ENCODE measurements at regions not wholly inside any gene's neighbourhood (a gene's known extent, or its start where the extent isn't known, plus 50 kb on each side); places are given as distances from the start of the nearest gene placed in this dataset.

- no peak for DNase-seq (ENCODE audit: low read depth in 2 of 2)
Measured at GRCh38 chrX:9195199-9195880, 161.4 kb upstream of the FAM9B start.

GRCh38 chrX:9196961-9197640 lies 163.2 kb upstream of the FAM9B start:
- DNase-seq (ENCODE audit: low read depth in 2 of 2): no peak

GRCh38 chrX:9204560-9204959 lies 170.6 kb upstream of the FAM9B start:
- DNase-seq (ENCODE audit: low read depth in 2 of 2): no peak

- DNase-seq (ENCODE audit: low read depth in 2 of 2): no peak
Measured at GRCh38 chrX:9205599-9206223, 171.8 kb upstream of the FAM9B start.

GRCh38 chrX:9207142-9207541 lies 173.2 kb upstream of the FAM9B start:
- DNase-seq (ENCODE audit: low read depth in 2 of 2): no peak

- no peak for DNase-seq (ENCODE audit: low read depth in 2 of 2)
Measured at GRCh38 chrX:9211269-9211668, 177.3 kb upstream of the FAM9B start.

GRCh38 chrX:9221781-9222180 lies 187.9 kb upstream of the FAM9B start:
- no peak for DNase-seq (ENCODE audit: low read depth in 2 of 2)

- no peak for DNase-seq (ENCODE audit: low read depth in 2 of 2)
Measured at GRCh38 chrX:9222299-9222698, 188.4 kb upstream of the FAM9B start.

GRCh38 chrX:9227276-9227675 lies 193.3 kb upstream of the FAM9B start:
- no peak for DNase-seq (ENCODE audit: low read depth in 2 of 2)

GRCh38 chrX:9231491-9231890 lies 197.6 kb upstream of the FAM9B start:
- no peak for DNase-seq (ENCODE audit: low read depth in 2 of 2)

GRCh38 chrX:9233141-9233540 lies 199.2 kb upstream of the FAM9B start:
- DNase-seq (ENCODE audit: low read depth in 2 of 2): no peak

- DNase-seq (ENCODE audit: low read depth in 2 of 2): no peak
Measured at GRCh38 chrX:9234315-9234714, 200.4 kb upstream of the FAM9B start.

- no peak for DNase-seq (ENCODE audit: low read depth in 2 of 2)
Measured at GRCh38 chrX:9235722-9236121, 201.8 kb upstream of the FAM9B start.

GRCh38 chrX:9240956-9241355 lies 207.0 kb upstream of the FAM9B start:
- DNase-seq (ENCODE audit: low read depth in 2 of 2): no peak

- no peak for DNase-seq (ENCODE audit: low read depth in 2 of 2)
Measured at GRCh38 chrX:9241427-9241826, 207.5 kb upstream of the FAM9B start.

GRCh38 chrX:9249051-9249846 lies 215.3 kb upstream of the FAM9B start:
- no peak for DNase-seq (ENCODE audit: low read depth in 2 of 2)

GRCh38 chrX:9252182-9252581 lies 212.7 kb upstream of the TBL1X start:
- DNase-seq (ENCODE audit: low read depth in 2 of 2): no peak

- no peak for DNase-seq (ENCODE audit: low read depth in 2 of 2)
Measured at GRCh38 chrX:9253211-9253610, 211.6 kb upstream of the TBL1X start.

GRCh38 chrX:9257718-9258420 lies 207.0 kb upstream of the TBL1X start:
- no peak for DNase-seq (ENCODE audit: low read depth in 2 of 2)

- DNase-seq (ENCODE audit: low read depth in 2 of 2): no peak
Measured at GRCh38 chrX:9258421-9259104, 206.3 kb upstream of the TBL1X start.

- DNase-seq (ENCODE audit: low read depth in 2 of 2): no peak
Measured at GRCh38 chrX:9260603-9261002, 204.3 kb upstream of the TBL1X start.

Data from stimulated activated CD4-positive, alpha-beta T cell treated with anti-CD3 and anti-CD28 coated beads, Interleukin-1b, Interleukin-23, amount 100 ng/mL, for 1 hour (primary cell).